GM19351 (cell line): ENCODE measurements at regions not wholly inside any gene's neighbourhood (a gene's known extent, or its start where the extent isn't known, plus 50 kb on each side); places are given as distances from the start of the nearest gene placed in this dataset.

Experiments
- ATAC-seq: cut with Tn5 transposase; IDR thresholded peaks from one replicate; pipeline ENCODE4 v1.9.1; 2021; ENCODE audit warnings: mild to moderate bottlenecking, moderate library complexity; ENCODE audit not compliant: unreplicated experiment

GRCh38 chr2:118699447-118700175, 147.8 kb downstream of the EN1 start:
- no peak for ATAC-seq

GRCh38 chr2:118698564-118698963, 148.9 kb downstream of the EN1 start:
- ATAC-seq, result no peak

GRCh38 chr2:118697781-118698180, 149.7 kb downstream of the EN1 start:
- ATAC-seq, result no peak

- ATAC-seq, result no peak
Measured at GRCh38 chr2:118696786-118697465, 150.5 kb downstream of the EN1 start.

DNA sequence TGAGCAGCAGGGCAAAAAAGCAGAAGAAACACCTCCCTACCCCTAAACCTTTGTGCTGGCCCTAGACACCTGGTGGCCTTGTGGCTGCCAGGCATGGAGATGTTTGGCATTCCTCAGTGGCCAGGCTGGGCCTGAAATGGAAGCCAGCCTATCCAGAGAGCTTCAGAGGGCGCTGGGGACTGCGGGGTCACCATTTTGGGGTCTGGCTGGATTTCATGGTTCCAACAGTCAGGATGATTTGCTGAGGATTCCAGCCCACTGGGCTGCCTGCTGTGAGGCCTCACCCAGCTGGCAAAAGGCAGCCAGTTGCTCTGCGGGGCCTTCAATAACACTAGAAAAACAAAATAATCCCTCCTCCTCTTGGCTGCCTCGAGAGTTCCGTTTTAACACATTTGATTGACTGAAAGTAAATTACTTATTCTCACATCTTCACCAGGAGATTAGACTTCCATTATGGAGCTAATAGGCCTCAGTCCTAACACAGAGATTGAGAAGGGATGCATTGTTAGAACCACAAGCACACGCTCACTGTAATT, 154.1 kb downstream of the EN1 start:
- ATAC-seq, result no peak

- no peak for ATAC-seq
Measured at GRCh38 chr2:118689874-118690273, 157.6 kb downstream of the EN1 start.

GRCh38 chr2:118689456-118689855, 158.0 kb downstream of the EN1 start:
- ATAC-seq, result no peak

GRCh38 chr2:118689033-118689432, 158.4 kb downstream of the EN1 start:
- no peak for ATAC-seq

- no peak for ATAC-seq
Measured at GRCh38 chr2:118687698-118688097, 159.8 kb downstream of the EN1 start.

GRCh38 chr2:118687192-118687591, 160.3 kb downstream of the EN1 start:
- ATAC-seq, result no peak

GRCh38 chr2:118686346-118686745, 161.1 kb downstream of the EN1 start:
- no peak for ATAC-seq

DNA sequence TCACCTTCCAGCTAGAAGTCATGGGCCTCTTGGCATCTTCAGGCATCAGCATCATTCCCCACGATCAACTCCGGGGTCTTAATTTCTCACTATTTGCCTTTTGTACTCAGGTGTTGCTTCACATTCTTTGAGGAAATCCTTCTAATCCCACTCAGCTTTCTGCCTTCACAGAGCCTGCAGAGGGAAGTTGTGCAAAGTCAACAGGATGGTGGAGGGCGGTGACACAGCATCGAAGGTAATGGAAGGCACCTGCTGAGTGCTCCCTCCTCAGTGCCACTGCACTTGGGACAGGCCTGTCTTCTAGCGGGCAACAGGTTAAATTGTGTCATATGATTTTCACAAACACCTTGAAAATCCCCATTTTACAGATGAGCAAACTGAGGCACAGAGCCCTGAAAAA, 164.0 kb downstream of the EN1 start:
- no peak for ATAC-seq

GRCh38 chr2:118678985-118679384, 168.5 kb downstream of the EN1 start:
- no peak for ATAC-seq

- no peak for ATAC-seq
Measured at GRCh38 chr2:118677546-118677945, 169.9 kb downstream of the EN1 start.

- ATAC-seq, result no peak
Measured at GRCh38 chr2:118675531-118675930, 171.9 kb downstream of the EN1 start.

GRCh38 chr2:118672571-118673158, 174.8 kb downstream of the EN1 start:
- ATAC-seq, result no peak

GRCh38 chr2:118671701-118672454, 175.6 kb downstream of the EN1 start:
- ATAC-seq, result no peak

DNA sequence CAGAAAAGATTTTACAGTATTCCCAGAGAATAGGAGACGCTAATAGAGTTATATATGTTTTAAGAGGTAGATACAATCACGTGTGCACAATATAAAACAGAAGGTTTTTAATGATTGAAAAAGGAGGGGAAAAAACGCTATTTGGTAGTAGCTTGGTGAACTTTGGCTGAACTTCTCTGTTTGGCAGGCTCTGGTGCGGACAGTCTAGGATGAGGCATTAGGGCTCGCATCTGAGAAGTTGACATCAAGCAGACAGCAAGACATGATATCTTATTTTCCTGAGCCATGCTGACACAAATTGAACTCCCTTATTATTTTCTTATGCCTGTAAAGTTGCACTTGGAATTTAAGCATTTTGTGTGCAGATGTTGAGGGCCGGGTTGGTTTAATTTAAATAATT, 176.6 kb downstream of the EN1 start:
- ATAC-seq, result no peak

GRCh38 chr2:118670276-118670675, 177.2 kb downstream of the EN1 start:
- ATAC-seq, result no peak

- no peak for ATAC-seq
Measured at GRCh38 chr2:118669654-118670053, 177.8 kb downstream of the EN1 start.
